HG02852 (cell line): ENCODE measurements at regions not wholly inside any gene's neighbourhood (a gene's known extent, or its start where the extent isn't known, plus 50 kb on each side); places are given as distances from the start of the nearest gene placed in this dataset.
"Not testable (repeated sequence)": the region's sequence is repeated elsewhere in the genome, so short reads cannot be mapped to it uniquely, and the experiment has no call there.

ENCODE experiments used
- ATAC-seq: cut with Tn5 transposase; IDR thresholded peaks from one replicate; pipeline ENCODE4 v1.9.1; 2021; ENCODE audit warnings: mild to moderate bottlenecking, moderate library complexity; ENCODE audit not compliant: unreplicated experiment

GRCh38 chrX:129086802-129087201, 436.5 kb downstream of the SMARCA1 start:
- ATAC-seq = no peak

GRCh38 chrX:129084291-129084690, 439.0 kb downstream of the SMARCA1 start:
- ATAC-seq = not testable (repeated sequence)

- no peak for ATAC-seq
Observed at GRCh38 chrX:129077424-129078170, 445.7 kb downstream of the SMARCA1 start.

- no peak for ATAC-seq
Observed at GRCh38 chrX:129071390-129071789, 451.9 kb downstream of the SMARCA1 start.

GRCh38 chrX:129065895-129066294, 457.4 kb downstream of the SMARCA1 start:
- ATAC-seq = no peak

- no peak for ATAC-seq
Observed at GRCh38 chrX:129058405-129058804, 464.9 kb downstream of the SMARCA1 start.

- ATAC-seq = no peak
Observed at GRCh38 chrX:129043138-129043537, 480.2 kb downstream of the SMARCA1 start.

GRCh38 chrX:129041319-129041718, 482.0 kb downstream of the SMARCA1 start:
- no peak for ATAC-seq

GRCh38 chrX:129040124-129040523, 483.2 kb downstream of the SMARCA1 start:
- no peak for ATAC-seq

- no peak for ATAC-seq
Observed at GRCh38 chrX:129039176-129039575, 484.1 kb downstream of the SMARCA1 start.

GRCh38 chrX:129037389-129037788, 485.9 kb downstream of the SMARCA1 start:
- ATAC-seq = no peak

- ATAC-seq = no peak
Observed at GRCh38 chrX:129035180-129035579, 488.1 kb downstream of the SMARCA1 start.

- ATAC-seq = no peak
Observed at GRCh38 chrX:129034196-129034595, 489.1 kb downstream of the SMARCA1 start.

GRCh38 chrX:129026202-129026601, 497.1 kb downstream of the SMARCA1 start:
- no peak for ATAC-seq

GRCh38 chrX:129025376-129025775, 497.9 kb downstream of the SMARCA1 start:
- ATAC-seq = no peak

- no peak for ATAC-seq
Observed at GRCh38 chrX:129019412-129019811, 503.9 kb downstream of the SMARCA1 start.

- ATAC-seq = no peak
Observed at GRCh38 chrX:129015381-129015780, 507.9 kb downstream of the SMARCA1 start.

GRCh38 chrX:129013574-129013973, 509.7 kb downstream of the SMARCA1 start:
- no peak for ATAC-seq

- ATAC-seq = no peak
Observed at GRCh38 chrX:129007631-129008030, 515.7 kb downstream of the SMARCA1 start.

- no peak for ATAC-seq
Observed at GRCh38 chrX:129006491-129006890, 516.8 kb downstream of the SMARCA1 start.

GRCh38 chrX:129000797-129001196, 522.5 kb downstream of the SMARCA1 start:
- ATAC-seq = no peak

GRCh38 chrX:129000018-129000417, 523.3 kb downstream of the SMARCA1 start:
- no peak for ATAC-seq
